ENCODE measurements at regions not wholly inside any gene's neighbourhood (a gene's known extent, or its start where the extent isn't known, plus 50 kb on each side); places are given as distances from the start of the nearest gene placed in this dataset.

DNA sequence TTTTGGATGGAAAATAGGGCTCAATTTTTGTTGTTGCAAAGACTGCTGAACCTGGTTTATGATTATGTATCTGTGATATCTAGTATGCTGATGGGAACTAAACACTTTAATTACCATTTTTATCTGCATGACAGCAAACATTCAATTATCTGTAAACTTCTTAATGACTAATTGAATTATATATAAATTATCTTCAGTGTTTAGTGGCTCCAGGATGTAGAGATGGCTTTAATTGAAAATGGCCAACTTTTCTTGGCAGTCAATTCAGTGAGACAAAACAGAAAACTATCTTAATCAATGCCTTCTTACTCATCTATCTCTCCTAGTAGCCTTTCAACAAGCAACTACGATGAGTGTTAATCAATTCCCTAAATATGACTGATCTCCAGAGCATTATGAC lies 591.3 kb downstream of the HACE1 start:
- DNase-seq (ENCODE audit: low read depth): no peak
- TF ChIP-seq, protein P1, sequence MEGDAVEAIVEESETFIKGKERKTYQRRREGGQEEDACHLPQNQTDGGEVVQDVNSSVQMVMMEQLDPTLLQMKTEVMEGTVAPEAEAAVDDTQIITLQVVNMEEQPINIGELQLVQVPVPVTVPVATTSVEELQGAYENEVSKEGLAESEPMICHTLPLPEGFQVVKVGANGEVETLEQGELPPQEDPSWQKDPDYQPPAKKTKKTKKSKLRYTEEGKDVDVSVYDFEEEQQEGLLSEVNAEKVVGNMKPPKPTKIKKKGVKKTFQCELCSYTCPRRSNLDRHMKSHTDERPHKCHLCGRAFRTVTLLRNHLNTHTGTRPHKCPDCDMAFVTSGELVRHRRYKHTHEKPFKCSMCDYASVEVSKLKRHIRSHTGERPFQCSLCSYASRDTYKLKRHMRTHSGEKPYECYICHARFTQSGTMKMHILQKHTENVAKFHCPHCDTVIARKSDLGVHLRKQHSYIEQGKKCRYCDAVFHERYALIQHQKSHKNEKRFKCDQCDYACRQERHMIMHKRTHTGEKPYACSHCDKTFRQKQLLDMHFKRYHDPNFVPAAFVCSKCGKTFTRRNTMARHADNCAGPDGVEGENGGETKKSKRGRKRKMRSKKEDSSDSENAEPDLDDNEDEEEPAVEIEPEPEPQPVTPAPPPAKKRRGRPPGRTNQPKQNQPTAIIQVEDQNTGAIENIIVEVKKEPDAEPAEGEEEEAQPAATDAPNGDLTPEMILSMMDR (IDR thresholded peaks at IDR 0.05; ENCODE audit: insufficient read depth, low read length): no peak
- H3K4me3 ChIP-seq (ENCODE audit: low read depth, low read length): no peak overlapping the region

DNA sequence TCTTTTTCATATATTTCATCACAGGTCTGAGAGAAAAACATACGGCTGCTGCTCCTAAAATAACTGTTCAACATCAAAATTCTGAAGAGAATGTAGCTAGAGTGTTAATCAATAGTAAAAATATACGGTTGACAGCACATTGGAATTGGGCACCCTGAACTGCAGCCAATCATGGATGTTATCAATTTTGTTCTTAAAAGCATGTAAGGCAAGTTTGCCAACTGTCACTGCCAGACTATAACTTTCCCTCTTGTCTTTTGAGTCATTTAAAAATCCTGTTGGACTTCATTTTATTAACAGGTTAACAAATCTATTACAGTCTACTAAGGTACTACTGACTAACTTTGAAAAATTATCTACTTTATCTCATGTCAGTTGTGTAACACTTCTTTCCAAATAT lies 592.8 kb downstream of the HACE1 start:
- TF ChIP-seq, protein P1 (IDR thresholded peaks at IDR 0.05; ENCODE audit: insufficient read depth, low read length): no peak
- H3K4me3 ChIP-seq (ENCODE audit: low read depth, low read length): no peak overlapping the region

DNA sequence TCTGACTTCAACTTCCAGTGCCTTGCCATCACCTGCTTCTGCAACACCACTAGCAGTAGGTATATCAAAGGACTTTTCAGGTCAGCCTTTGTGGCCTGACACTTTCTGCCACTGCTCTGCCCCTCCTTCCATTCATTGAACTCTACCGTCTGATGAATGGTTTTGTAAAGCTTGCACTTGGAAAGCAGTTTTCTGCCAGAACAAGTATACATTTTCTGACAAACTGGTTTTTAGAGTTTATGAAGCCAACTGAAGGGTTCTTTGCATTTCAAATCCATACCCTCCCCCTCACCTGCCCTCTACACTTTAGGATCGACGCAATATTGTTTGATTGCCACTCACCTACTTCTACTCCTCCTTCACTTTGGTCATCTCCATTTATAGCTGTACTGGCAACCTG lies 603.1 kb downstream of the HACE1 start:
- no peak overlapping the region for H3K4me3 ChIP-seq (ENCODE audit: low read depth, low read length)
- DNase-seq (ENCODE audit: low read depth): no peak
- TF ChIP-seq, protein P1 (IDR thresholded peaks at IDR 0.05; ENCODE audit: insufficient read depth, low read length): no peak

More for the DNA sequence above, 592.8 kb downstream of the HACE1 start:
- DNase-seq (ENCODE audit: low read depth): no peak

DNA sequence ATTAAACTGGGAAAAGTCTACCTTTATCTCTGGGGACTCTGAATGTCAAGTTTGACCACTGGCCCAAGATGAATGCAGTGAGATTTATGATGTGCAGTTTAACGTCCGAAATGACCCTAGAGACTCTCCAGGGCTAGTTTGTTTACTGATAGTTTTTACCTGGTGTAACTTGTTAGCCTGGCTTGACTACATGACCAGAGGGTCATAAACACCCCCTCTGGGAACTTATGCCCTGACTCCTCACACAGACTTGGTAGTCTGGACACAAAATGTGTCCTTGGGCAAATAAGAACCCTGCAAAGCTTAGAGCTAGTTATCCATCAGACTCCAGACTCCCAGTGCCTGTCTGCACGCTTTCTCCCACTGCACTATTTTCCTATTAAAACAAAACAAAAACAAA lies 606.5 kb downstream of the HACE1 start:
- no peak overlapping the region for H3K4me3 ChIP-seq (ENCODE audit: low read depth, low read length)
- TF ChIP-seq, protein P1 (IDR thresholded peaks at IDR 0.05; ENCODE audit: insufficient read depth, low read length): no peak
- DNase-seq (ENCODE audit: low read depth): no peak

DNA sequence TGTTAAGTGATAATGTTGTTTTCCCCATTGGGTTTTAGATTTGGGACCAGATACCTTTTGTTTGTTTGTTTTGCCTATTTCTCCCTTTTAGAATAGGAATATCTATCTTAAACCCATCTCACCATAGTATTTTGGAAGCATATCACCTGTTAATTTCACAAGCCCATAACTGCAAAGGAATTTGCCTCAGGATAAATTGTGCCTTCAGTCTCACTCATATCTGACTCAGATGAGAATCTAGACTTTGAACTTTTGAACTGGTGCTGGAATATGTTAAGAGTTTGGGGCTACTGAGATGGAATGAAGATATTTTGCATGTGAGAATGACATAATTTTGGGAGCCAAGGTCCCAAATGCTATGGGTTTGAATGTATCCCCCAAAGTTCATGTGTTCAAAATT lies 607.4 kb downstream of the HACE1 start:
- H3K4me3 ChIP-seq (ENCODE audit: low read depth, low read length): no peak overlapping the region
- no peak for DNase-seq (ENCODE audit: low read depth)
- TF ChIP-seq, protein P1 (IDR thresholded peaks at IDR 0.05; ENCODE audit: insufficient read depth, low read length): no peak

DNA sequence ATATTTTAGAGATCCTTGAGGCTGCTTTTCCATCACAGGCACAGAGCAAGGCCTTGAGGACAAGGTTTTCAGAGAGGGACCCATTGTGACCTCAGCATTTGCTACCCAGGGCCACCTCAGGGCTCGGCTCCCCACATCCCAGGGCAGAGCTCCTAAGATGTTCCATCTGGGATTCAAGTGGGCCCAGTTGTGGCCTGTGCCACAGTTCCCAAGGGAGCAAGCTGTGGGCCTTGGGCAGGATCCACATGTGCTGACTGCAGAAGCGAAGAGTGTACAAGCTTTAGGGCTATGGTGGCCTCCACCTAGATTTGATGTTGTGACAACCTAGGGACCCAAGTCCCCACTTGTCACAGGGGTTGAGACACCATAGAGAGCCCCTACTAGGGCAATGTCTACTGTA lies 608.1 kb downstream of the HACE1 start:
- DNase-seq (ENCODE audit: low read depth): no peak

DNA sequence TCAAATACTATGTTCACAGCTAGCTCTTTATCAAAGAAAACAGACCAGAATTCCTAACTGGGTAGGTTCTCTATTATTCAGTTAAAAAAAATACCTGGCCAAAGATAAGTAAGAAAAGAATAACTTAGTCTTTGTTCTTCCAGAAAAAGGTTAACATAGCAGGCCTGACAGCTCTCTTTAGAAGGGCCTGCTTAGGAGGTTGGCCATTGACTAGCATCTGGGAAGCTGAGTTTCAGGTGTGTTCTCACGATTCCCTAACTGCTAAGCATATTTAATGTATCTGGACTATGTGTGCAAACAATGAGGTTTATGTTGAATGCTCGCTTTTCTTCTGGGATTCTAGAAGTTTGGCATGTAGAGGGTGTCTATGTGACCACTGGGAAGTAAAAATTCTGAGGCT lies 618.9 kb downstream of the HACE1 start:
- TF ChIP-seq, protein P1 (IDR thresholded peaks at IDR 0.05; ENCODE audit: insufficient read depth, low read length): no peak
- no peak overlapping the region for H3K4me3 ChIP-seq (ENCODE audit: low read depth, low read length)
- no peak for DNase-seq (ENCODE audit: low read depth)

More for the DNA sequence above, 608.1 kb downstream of the HACE1 start:
- TF ChIP-seq, protein P1 (IDR thresholded peaks at IDR 0.05; ENCODE audit: insufficient read depth, low read length): no peak
- H3K4me3 ChIP-seq (ENCODE audit: low read depth, low read length): no peak overlapping the region
